Parathyroid adenoma (tissue), 2 donors: ENCODE measurements at regions not wholly inside any gene's neighbourhood (a gene's known extent, or its start where the extent isn't known, plus 50 kb on each side); places are given as distances from the start of the nearest gene placed in this dataset.

Experiments used
- H2AFZ ChIP-seq: fragments of 300-600 bp; sonication (generic); one replicate; pipeline ENCODE4 v1.7.0; 2017; ENCODE audit warnings: antibody characterized with exemption, mild to moderate bottlenecking
- H3K27ac ChIP-seq: fragments of 300-600 bp; sonication (generic); one replicate; pipeline ENCODE4 v1.7.0; 2017
- H3K27me3 ChIP-seq: fragments of 300-600 bp; sonication (generic); one replicate; pipeline ENCODE4 v1.7.0; 2017; ENCODE audit warnings: low read length; ENCODE audit not compliant: control insufficient read depth, insufficient read depth
- H3K36me3 ChIP-seq: fragments of 300-600 bp; sonication (generic); one replicate; pipeline ENCODE4 v1.7.0; 2017; ENCODE audit warnings: low read length; ENCODE audit not compliant: control insufficient read depth, insufficient read depth
- H3K4me1 ChIP-seq: fragments of 300-600 bp; sonication (generic); one replicate; pipeline ENCODE4 v1.7.0; 2017; ENCODE audit warnings: control low read depth
- H3K4me2 ChIP-seq: fragments of 300-600 bp; sonication (generic); one replicate; pipeline ENCODE4 v1.7.0; 2017; ENCODE audit warnings: low read length
- H3K4me3 ChIP-seq: fragments of 300-600 bp; sonication (generic); one replicate; pipeline ENCODE4 v1.7.0; 2017; ENCODE audit warnings: low read depth, low read length
- H3K79me2 ChIP-seq: fragments of 300-600 bp; sonication (generic); one replicate; pipeline ENCODE4 v1.7.0; 2017; ENCODE audit warnings: control low read depth
- H3K9ac ChIP-seq: fragments of 300-600 bp; sonication (generic); one replicate; pipeline ENCODE4 v1.7.0; 2017; ENCODE audit warnings: mild to moderate bottlenecking
- H3K9me3 ChIP-seq: fragments of 300-600 bp; sonication (generic); one replicate; pipeline ENCODE4 v1.7.0; 2017; ENCODE audit warnings: low read length; ENCODE audit not compliant: control insufficient read depth
- CTCF ChIP-seq: fragments of 300-600 bp; sonication (generic); IDR thresholded peaks from one replicate; pipeline ENCODE4 v1.7.0; 2017; ENCODE audit warnings: antibody characterized with exemption, mild to moderate bottlenecking
- donor health status: primary hyperparathyroidism.

DNA sequence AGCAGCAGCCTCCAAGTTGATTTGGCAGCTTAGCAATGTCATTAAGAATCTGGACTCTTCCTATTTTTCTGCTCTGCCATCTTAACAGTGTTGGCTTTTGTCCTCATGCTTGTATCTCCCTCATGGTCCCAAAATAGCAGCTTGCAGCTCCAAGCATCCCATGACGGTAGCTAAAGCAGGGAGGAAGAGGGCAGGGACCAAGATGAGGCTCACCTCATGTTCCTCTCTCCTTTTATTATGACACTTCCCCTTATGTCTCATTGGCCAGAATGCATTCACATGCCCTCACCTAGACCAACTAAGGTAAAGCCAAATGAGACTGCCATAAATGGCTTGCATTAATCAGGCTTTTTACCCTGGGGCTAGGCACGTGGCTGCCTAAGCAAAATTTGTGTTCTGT, 382.4 kb downstream of the SHQ1 start:
- Histone ChIP-seq H3K36me3 (no peaks in the 10 kb centered on the region), H3K9ac (no peak overlapping the region), H3K4me3 (no peak overlapping the region), H3K9me3 (peaks cover 2% of the 10 kb centered on the region), H3K79me2 (no peaks in the 10 kb centered on the region), H3K27me3 (no peaks in the 10 kb centered on the region), H3K27ac (no peak overlapping the region), H2AFZ (no peak overlapping the region), H3K4me1 (no peaks in the 10 kb centered on the region), H3K4me2 (no peak overlapping the region)
- TF ChIP-seq CTCF: no peak

- Histone ChIP-seq H3K9me3 (no peaks in the 10 kb centered on the region), H3K36me3 (no peaks in the 10 kb centered on the region), H3K4me3 (no peak overlapping the region), H2AFZ (no peak overlapping the region), H3K27me3 (no peaks in the 10 kb centered on the region), H3K4me1 (no peaks in the 10 kb centered on the region), H3K4me2 (no peak overlapping the region), H3K79me2 (no peaks in the 10 kb centered on the region), H3K27ac (no peak overlapping the region), H3K9ac (no peak overlapping the region)
- TF ChIP-seq CTCF: no peak
Measured at GRCh38 chr3:72463083-72463482, 385.2 kb downstream of the SHQ1 start.

GRCh38 chr3:72462595-72463011, 385.6 kb downstream of the SHQ1 start:
- no peak for TF ChIP-seq CTCF
- H3K27me3 ChIP-seq: no peaks in the 10 kb centered on the region
- no peaks in the 10 kb centered on the region for H3K4me1 ChIP-seq
- no peaks in the 10 kb centered on the region for H3K79me2 ChIP-seq
- no peaks in the 10 kb centered on the region for H3K36me3 ChIP-seq
- H3K4me3 ChIP-seq: no peak overlapping the region
- no peak overlapping the region for H3K4me2 ChIP-seq
- H3K9me3 ChIP-seq: no peaks in the 10 kb centered on the region
- H3K9ac ChIP-seq: no peak overlapping the region
- no peak overlapping the region for H3K27ac ChIP-seq
- H2AFZ ChIP-seq: no peak overlapping the region

- H3K4me2 ChIP-seq: no peak overlapping the region
- TF ChIP-seq CTCF: no peak
- no peaks in the 10 kb centered on the region for H3K27me3 ChIP-seq
- no peaks in the 10 kb centered on the region for H3K79me2 ChIP-seq
- no peaks in the 10 kb centered on the region for H3K9me3 ChIP-seq
- no peaks in the 10 kb centered on the region for H3K4me1 ChIP-seq
- no peaks in the 10 kb centered on the region for H3K36me3 ChIP-seq
- no peak overlapping the region for H3K9ac ChIP-seq
- no peak overlapping the region for H2AFZ ChIP-seq
- no peak overlapping the region for H3K27ac ChIP-seq
- H3K4me3 ChIP-seq: no peak overlapping the region
Measured at GRCh38 chr3:72461787-72462186, 386.5 kb downstream of the SHQ1 start.
